ENCODE measurements at regions not wholly inside any gene's neighbourhood (a gene's known extent, or its start where the extent isn't known, plus 50 kb on each side); places are given as distances from the start of the nearest gene placed in this dataset.
A peak's percentile ranks its signal among the peaks of the same experiment; 100 is the strongest.
"Not testable (repeated sequence)": the region's sequence is repeated elsewhere in the genome, so short reads cannot be mapped to it uniquely, and the experiment has no call there.

GRCh38 chr7:50251765-50252164, 52.8 kb upstream of the IKZF1 start:
- no peak for DNase-seq

- no peak for DNase-seq
Observed at GRCh38 chr7:50246551-50246950, 58.0 kb upstream of the IKZF1 start.

GRCh38 chr7:50242111-50242510, 62.4 kb upstream of the IKZF1 start:
- not testable (repeated sequence) for DNase-seq

- not testable (repeated sequence) for DNase-seq
Observed at GRCh38 chr7:50240699-50241098, 63.8 kb upstream of the IKZF1 start.

- no peak for DNase-seq
Observed at GRCh38 chr7:50229964-50230363, 74.6 kb upstream of the IKZF1 start.

- no peak for DNase-seq
Observed at GRCh38 chr7:50228148-50228547, 76.4 kb upstream of the IKZF1 start.

- no peak for DNase-seq
Observed at GRCh38 chr7:50227726-50228125, 76.8 kb upstream of the IKZF1 start.

GRCh38 chr7:50226669-50227068, 77.8 kb upstream of the IKZF1 start:
- no peak for DNase-seq

- DNase-seq = no peak
Observed at GRCh38 chr7:50226145-50226544, 78.4 kb upstream of the IKZF1 start.

- no peak for DNase-seq
Observed at GRCh38 chr7:50221433-50221832, 83.1 kb upstream of the IKZF1 start.

GRCh38 chr7:50221028-50221427, 83.5 kb upstream of the IKZF1 start:
- DNase-seq = no peak

GRCh38 chr7:50220273-50220672, 84.2 kb upstream of the IKZF1 start:
- no peak for DNase-seq

GRCh38 chr7:50217821-50218281, 86.7 kb upstream of the IKZF1 start:
- DNase-seq = peak in 1 of 51 donors; percentile 15

- no peak for DNase-seq
Observed at GRCh38 chr7:50217401-50217800, 87.1 kb upstream of the IKZF1 start.

- no peak for DNase-seq
Observed at GRCh38 chr7:50216626-50217025, 87.9 kb upstream of the IKZF1 start.

GRCh38 chr7:50214771-50215170, 89.7 kb upstream of the IKZF1 start:
- no peak for DNase-seq

- DNase-seq = no peak
Observed at GRCh38 chr7:50214126-50214670, 90.3 kb upstream of the IKZF1 start.

- DNase-seq = no peak
Observed at GRCh38 chr7:50213622-50214017, 90.9 kb upstream of the IKZF1 start.

- DNase-seq = no peak
Observed at GRCh38 chr7:50212666-50213621, 91.6 kb upstream of the IKZF1 start.

- no peak for DNase-seq
Observed at GRCh38 chr7:50212016-50212325, 92.5 kb upstream of the IKZF1 start.

GRCh38 chr7:50211130-50212015, 93.1 kb upstream of the IKZF1 start:
- no peak for DNase-seq

- no peak for DNase-seq
Observed at GRCh38 chr7:50210706-50211115, 93.8 kb upstream of the IKZF1 start.

Measured in hypothalamus (tissue), 51 donors.